ENCODE measurements at regions not wholly inside any gene's neighbourhood (a gene's known extent, or its start where the extent isn't known, plus 50 kb on each side); places are given as distances from the start of the nearest gene placed in this dataset.

GRCh38 chr7:96426027-96426426 lies 104.1 kb upstream of the SLC25A13 start:
- intact Hi-C loops (cut with micrococcal nuclease; ENCODE audit: unreplicated experiment) (no loop called here), in situ Hi-C loops (cut with HindIII; ENCODE audit: low pct_unique_long_range_greater_than_20kb, low sequenced_read_pairs) (no loop called here)
- no peak overlapping the region for H3K27ac ChIP-seq (ENCODE audit: low read length)
- BruUV-seq (replicated peaks), result no TSS peak
- TF ChIP-seq REST (IDR thresholded peaks at IDR 0.05; ENCODE audit: insufficient read depth in 1 of 2, low read depth in 2 of 2, low read length in 1 of 2) (no peak), POLR2AphosphoS5 (IDR thresholded peaks at IDR 0.05; ENCODE audit: low read depth, low read length) (no peak), SIN3A (IDR thresholded peaks at IDR 0.05; ENCODE audit: borderline replicate concordance, insufficient read depth, low read depth, low read length) (no peak), CTCF (IDR thresholded peaks at IDR 0.05) (no peak), TCF7L2 (IDR thresholded peaks at IDR 0.05; ENCODE audit: low read depth, low read length) (no peak)
- H3K4me3 ChIP-seq (ENCODE audit: low read depth in 2 of 2, low read length in 2 of 2), result no peak overlapping the region
- no peaks in the 10 kb centered on the region for H3K4me1 ChIP-seq (ENCODE audit: control insufficient read depth, insufficient read depth, low read length)
- no peaks in the 10 kb centered on the region for H3K9me3 ChIP-seq (ENCODE audit: control insufficient read depth, insufficient read depth, low read depth, low read length)
- peaks cover 7% of the 10 kb centered on the region for H3K27me3 ChIP-seq (ENCODE audit: control insufficient read depth, insufficient read depth, low read length)
- POLR2A ChIA-PET, result no interaction called here
- ATAC-seq (no peak), DNase-seq (ENCODE audit: low read depth, low spot score) (no peak)
- H3K36me3 ChIP-seq (ENCODE audit: control insufficient read depth, insufficient read depth, low read length), result no peaks in the 10 kb centered on the region
- CTCF ChIA-PET, result no interaction called here

- intact Hi-C loops (cut with micrococcal nuclease; ENCODE audit: unreplicated experiment) (no loop called here), in situ Hi-C loops (cut with HindIII; ENCODE audit: low pct_unique_long_range_greater_than_20kb, low sequenced_read_pairs) (no loop called here)
- H3K9me3 ChIP-seq (ENCODE audit: control insufficient read depth, insufficient read depth, low read depth, low read length), result no peaks in the 10 kb centered on the region
- ChIA-PET CTCF (no interaction called here), POLR2A (no interaction called here)
- ATAC-seq, result no peak
- no peak overlapping the region for H3K27ac ChIP-seq (ENCODE audit: low read length)
- no peaks in the 10 kb centered on the region for H3K36me3 ChIP-seq (ENCODE audit: control insufficient read depth, insufficient read depth, low read length)
- no peak overlapping the region for H3K4me3 ChIP-seq (ENCODE audit: low read depth in 2 of 2, low read length in 2 of 2)
- no peak for DNase-seq (ENCODE audit: low read depth, low spot score)
- peaks cover 4% of the 10 kb centered on the region for H3K27me3 ChIP-seq (ENCODE audit: control insufficient read depth, insufficient read depth, low read length)
- TF ChIP-seq CTCF (IDR thresholded peaks at IDR 0.05), result no peak
- TF ChIP-seq REST (IDR thresholded peaks at IDR 0.05; ENCODE audit: insufficient read depth in 1 of 2, low read depth in 2 of 2, low read length in 1 of 2), result no peak
- TF ChIP-seq SIN3A (IDR thresholded peaks at IDR 0.05; ENCODE audit: borderline replicate concordance, insufficient read depth, low read depth, low read length), result no peak
- TF ChIP-seq POLR2AphosphoS5 (IDR thresholded peaks at IDR 0.05; ENCODE audit: low read depth, low read length), result no peak
- no peak for TF ChIP-seq TCF7L2 (IDR thresholded peaks at IDR 0.05; ENCODE audit: low read depth, low read length)
- H3K4me1 ChIP-seq (ENCODE audit: control insufficient read depth, insufficient read depth, low read length), result no peaks in the 10 kb centered on the region
- BruUV-seq (replicated peaks), result no TSS peak
Observed at GRCh38 chr7:96424411-96424810, 102.5 kb upstream of the SLC25A13 start.
